ENCODE measurements at regions not wholly inside any gene's neighbourhood (a gene's known extent, or its start where the extent isn't known, plus 50 kb on each side); places are given as distances from the start of the nearest gene placed in this dataset.

- peaks cover 9% of the 10 kb centered on the region for H3K36me3 Mint-ChIP-seq (ENCODE audit: low read depth)
- H3K4me1 Mint-ChIP-seq, result peaks cover 24% of the 10 kb centered on the region
- TF ChIP-seq, protein P1, sequence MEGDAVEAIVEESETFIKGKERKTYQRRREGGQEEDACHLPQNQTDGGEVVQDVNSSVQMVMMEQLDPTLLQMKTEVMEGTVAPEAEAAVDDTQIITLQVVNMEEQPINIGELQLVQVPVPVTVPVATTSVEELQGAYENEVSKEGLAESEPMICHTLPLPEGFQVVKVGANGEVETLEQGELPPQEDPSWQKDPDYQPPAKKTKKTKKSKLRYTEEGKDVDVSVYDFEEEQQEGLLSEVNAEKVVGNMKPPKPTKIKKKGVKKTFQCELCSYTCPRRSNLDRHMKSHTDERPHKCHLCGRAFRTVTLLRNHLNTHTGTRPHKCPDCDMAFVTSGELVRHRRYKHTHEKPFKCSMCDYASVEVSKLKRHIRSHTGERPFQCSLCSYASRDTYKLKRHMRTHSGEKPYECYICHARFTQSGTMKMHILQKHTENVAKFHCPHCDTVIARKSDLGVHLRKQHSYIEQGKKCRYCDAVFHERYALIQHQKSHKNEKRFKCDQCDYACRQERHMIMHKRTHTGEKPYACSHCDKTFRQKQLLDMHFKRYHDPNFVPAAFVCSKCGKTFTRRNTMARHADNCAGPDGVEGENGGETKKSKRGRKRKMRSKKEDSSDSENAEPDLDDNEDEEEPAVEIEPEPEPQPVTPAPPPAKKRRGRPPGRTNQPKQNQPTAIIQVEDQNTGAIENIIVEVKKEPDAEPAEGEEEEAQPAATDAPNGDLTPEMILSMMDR (IDR thresholded peaks at IDR 0.05; ENCODE audit: unreplicated experiment in 3 of 3), result no peak
- peaks cover 8% of the 10 kb centered on the region for H3K27me3 Mint-ChIP-seq (ENCODE audit: low read depth)
- no peak overlapping the region for H3K27ac Mint-ChIP-seq
- no peak overlapping the region for H3K4me3 Mint-ChIP-seq
- peaks cover 20% of the 10 kb centered on the region for H3K9me3 Mint-ChIP-seq
Observed at GRCh38 chr6:1027795-1028569, 283.9 kb upstream of the FOXQ1 start.

DNA sequence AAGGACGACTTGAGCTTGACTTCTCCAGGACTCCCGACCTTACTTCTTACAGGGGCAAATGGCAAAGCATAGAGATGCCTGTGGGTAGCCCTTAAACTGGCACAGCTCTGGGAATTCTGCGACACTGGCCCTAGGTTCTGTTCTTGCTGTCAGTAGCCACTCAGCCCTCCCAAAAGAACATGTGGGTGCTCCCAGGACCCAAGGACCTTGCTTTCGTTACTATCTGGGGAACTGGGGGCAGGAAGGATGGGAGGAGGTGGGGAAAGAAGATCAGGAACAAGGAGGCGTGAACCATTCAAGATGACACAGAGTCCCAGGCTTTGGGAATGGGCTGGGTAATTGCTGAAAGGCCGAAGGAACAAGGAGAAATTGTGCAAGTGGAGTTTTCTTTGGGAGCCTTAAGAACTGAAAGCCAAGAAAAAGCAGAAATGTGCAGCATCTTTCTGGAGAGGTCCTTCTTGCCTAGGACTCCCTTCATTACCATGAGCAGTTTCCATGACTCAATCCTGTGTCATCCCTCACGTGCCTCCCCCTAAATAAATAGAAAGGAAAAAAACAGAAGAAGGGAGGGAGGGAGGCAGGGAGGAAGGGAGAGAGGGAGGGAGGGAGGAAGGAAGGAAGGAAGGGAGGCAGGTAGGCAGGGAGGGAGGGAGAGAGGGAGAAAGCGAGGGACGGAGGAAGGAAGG is 284.6 kb upstream of the FOXQ1 start:
- Mint-ChIP-seq H3K9me3 (peaks cover 18% of the 10 kb centered on the region), H3K27me3 (ENCODE audit: low read depth) (peaks cover 8% of the 10 kb centered on the region), H3K4me1 (peaks cover 24% of the 10 kb centered on the region), H3K4me3 (no peak overlapping the region), H3K27ac (no peak overlapping the region), H3K36me3 (ENCODE audit: low read depth) (peaks cover 9% of the 10 kb centered on the region)
- TF ChIP-seq, protein P1 (IDR thresholded peaks at IDR 0.05; ENCODE audit: unreplicated experiment in 3 of 3), result no peak

DNA sequence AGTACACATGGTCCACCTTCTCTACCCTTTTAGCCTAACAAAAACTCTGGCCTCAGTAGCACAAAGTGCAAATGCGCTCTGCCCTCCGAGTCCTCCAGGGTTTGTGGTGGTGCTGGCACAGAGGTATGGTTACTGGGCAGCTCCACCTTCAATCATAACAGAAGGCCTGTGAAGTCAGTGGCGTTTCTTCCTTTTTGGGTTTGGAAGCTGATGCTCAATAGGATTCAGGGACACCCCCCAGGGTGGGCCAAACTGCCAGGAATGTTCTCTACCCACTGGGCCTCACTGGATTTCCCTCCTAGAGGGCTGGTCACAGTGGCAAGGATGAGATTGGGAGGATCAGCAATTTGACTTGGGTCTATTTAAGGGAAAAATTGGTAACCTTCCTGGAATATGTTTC is 286.1 kb upstream of the FOXQ1 start:
- Mint-ChIP-seq H3K4me3 (no peak overlapping the region), H3K4me1 (peaks cover 24% of the 10 kb centered on the region), H3K36me3 (ENCODE audit: low read depth) (peaks cover 7% of the 10 kb centered on the region), H3K27ac (no peak overlapping the region), H3K9me3 (peaks cover 15% of the 10 kb centered on the region), H3K27me3 (ENCODE audit: low read depth) (peaks cover 8% of the 10 kb centered on the region)
- TF ChIP-seq, protein P1 (IDR thresholded peaks at IDR 0.05; ENCODE audit: unreplicated experiment in 3 of 3), result no peak

GRCh38 chr6:1024587-1024986 is 287.3 kb upstream of the FOXQ1 start:
- TF ChIP-seq, protein P1 (IDR thresholded peaks at IDR 0.05; ENCODE audit: unreplicated experiment in 3 of 3), result no peak
- Mint-ChIP-seq H3K36me3 (ENCODE audit: low read depth) (peaks cover 3% of the 10 kb centered on the region), H3K9me3 (peaks cover 10% of the 10 kb centered on the region), H3K27ac (peak overlapping the region; percentile 14 to 60 (median 32)), H3K4me1 (peaks cover 22% of the 10 kb centered on the region), H3K27me3 (ENCODE audit: low read depth) (peaks cover 4% of the 10 kb centered on the region), H3K4me3 (no peak overlapping the region)

- TF ChIP-seq, protein P1 (IDR thresholded peaks at IDR 0.05; ENCODE audit: unreplicated experiment in 3 of 3), result no peak
- H3K4me3 Mint-ChIP-seq, result no peak overlapping the region
- peaks cover 7% of the 10 kb centered on the region for H3K27me3 Mint-ChIP-seq (ENCODE audit: low read depth)
- no peaks in the 10 kb centered on the region for H3K36me3 Mint-ChIP-seq (ENCODE audit: low read depth)
- H3K9me3 Mint-ChIP-seq, result peaks cover 6% of the 10 kb centered on the region
- peaks cover 18% of the 10 kb centered on the region for H3K4me1 Mint-ChIP-seq
- H3K27ac Mint-ChIP-seq, result peak overlapping the region; percentile 14 to 60 (median 32)
Observed at GRCh38 chr6:1024161-1024560, 287.7 kb upstream of the FOXQ1 start.

Measured in nephron (organoid).